Stimulated activated naive CD4-positive, alpha-beta T cell treated with Interleukin-2 at 50 U/mL for 16 hours (primary cell): ENCODE measurements at regions not wholly inside any gene's neighbourhood (a gene's known extent, or its start where the extent isn't known, plus 50 kb on each side); places are given as distances from the start of the nearest gene placed in this dataset.

ENCODE experiments used
- DNase-seq: peaks from one replicate; lab custom pipeline; 2025; lab: John Stamatoyannopoulos, UW

- no peak for DNase-seq
Observed at GRCh38 chr1:36675931-36676562, 193.3 kb upstream of the CSF3R start.

- DNase-seq: no peak
Observed at GRCh38 chr1:36675106-36675505, 192.4 kb upstream of the CSF3R start.

- DNase-seq: no peak
Observed at GRCh38 chr1:36673202-36673601, 190.5 kb upstream of the CSF3R start.

- no peak for DNase-seq
Observed at GRCh38 chr1:36669262-36669661, 186.5 kb upstream of the CSF3R start.

- no peak for DNase-seq
Observed at GRCh38 chr1:36667836-36668235, 185.1 kb upstream of the CSF3R start.

- DNase-seq: no peak
Observed at GRCh38 chr1:36667256-36667655, 184.5 kb upstream of the CSF3R start.

- DNase-seq: no peak
Observed at GRCh38 chr1:36665478-36666080, 182.9 kb upstream of the CSF3R start.

- no peak for DNase-seq
Observed at GRCh38 chr1:36664571-36665287, 182.0 kb upstream of the CSF3R start.

- no peak for DNase-seq
Observed at GRCh38 chr1:36663772-36664430, 181.2 kb upstream of the CSF3R start.

GRCh38 chr1:36658838-36659237 is 176.1 kb upstream of the CSF3R start:
- no peak for DNase-seq

- DNase-seq: no peak
Observed at GRCh38 chr1:36657826-36658225, 175.1 kb upstream of the CSF3R start.

- no peak for DNase-seq
Observed at GRCh38 chr1:36656838-36657237, 174.1 kb upstream of the CSF3R start.

- DNase-seq: no peak
Observed at GRCh38 chr1:36656271-36656670, 173.6 kb upstream of the CSF3R start.

GRCh38 chr1:36654586-36654985 is 171.9 kb upstream of the CSF3R start:
- no peak for DNase-seq

- DNase-seq: no peak
Observed at GRCh38 chr1:36653850-36654249, 171.1 kb upstream of the CSF3R start.

GRCh38 chr1:36652586-36652985 is 169.9 kb upstream of the CSF3R start:
- DNase-seq: no peak

GRCh38 chr1:36652011-36652410 is 169.3 kb upstream of the CSF3R start:
- no peak for DNase-seq

- no peak for DNase-seq
Observed at GRCh38 chr1:36651176-36651910, 168.6 kb upstream of the CSF3R start.

- peak; percentile 30 for DNase-seq
Observed at GRCh38 chr1:36650200-36651065, 167.7 kb upstream of the CSF3R start.

- no peak for DNase-seq
Observed at GRCh38 chr1:36645867-36646266, 163.2 kb upstream of the CSF3R start.

- no peak for DNase-seq
Observed at GRCh38 chr1:36644556-36644955, 161.8 kb upstream of the CSF3R start.
